ENCODE measurements at regions not wholly inside any gene's neighbourhood (a gene's known extent, or its start where the extent isn't known, plus 50 kb on each side); places are given as distances from the start of the nearest gene placed in this dataset.

- TF ChIP-seq RCOR1 (conservative IDR thresholded peaks at IDR 0.05; ENCODE audit: low read depth, low read length) (no peak), MXI1 (IDR thresholded peaks at IDR 0.05; ENCODE audit: low read depth, low read length) (no peak), CTCF (IDR thresholded peaks at IDR 0.05 in 2 of 3, conservative IDR thresholded peaks at IDR 0.05 in 1 of 3; ENCODE audit: control insufficient read depth in 2 of 3, extremely low read depth in 1 of 3, insufficient read depth in 1 of 3, low read depth in 3 of 3, low read length in 3 of 3) (no peak), TAF1 (IDR thresholded peaks at IDR 0.05; ENCODE audit: borderline replicate concordance, low read depth, low read length) (no peak), SUZ12 (IDR thresholded peaks at IDR 0.05; ENCODE audit: unreplicated experiment) (no peak), EZH2 (IDR thresholded peaks at IDR 0.05; ENCODE audit: borderline replicate concordance, control insufficient read depth, low read depth, low read length) (no peak), YY1 (IDR thresholded peaks at IDR 0.05; ENCODE audit: low read depth, low read length) (no peak), ZBED1 (IDR thresholded peaks at IDR 0.05; ENCODE audit: borderline replicate concordance) (no peak)
- TF ChIP-seq, protein P1, sequence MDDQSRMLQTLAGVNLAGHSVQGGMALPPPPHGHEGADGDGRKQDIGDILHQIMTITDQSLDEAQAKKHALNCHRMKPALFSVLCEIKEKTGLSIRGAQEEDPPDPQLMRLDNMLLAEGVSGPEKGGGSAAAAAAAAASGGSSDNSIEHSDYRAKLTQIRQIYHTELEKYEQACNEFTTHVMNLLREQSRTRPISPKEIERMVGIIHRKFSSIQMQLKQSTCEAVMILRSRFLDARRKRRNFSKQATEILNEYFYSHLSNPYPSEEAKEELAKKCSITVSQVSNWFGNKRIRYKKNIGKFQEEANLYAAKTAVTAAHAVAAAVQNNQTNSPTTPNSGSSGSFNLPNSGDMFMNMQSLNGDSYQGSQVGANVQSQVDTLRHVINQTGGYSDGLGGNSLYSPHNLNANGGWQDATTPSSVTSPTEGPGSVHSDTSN (IDR thresholded peaks at IDR 0.05; ENCODE audit: insufficient replicate concordance, low read depth, low read length), result no peak
Measured at GRCh38 chr12:127642208-127642607, 624.8 kb upstream of the TMEM132C start.
